Progenitor cell of endocrine pancreas (in vitro differentiated cells): ENCODE measurements at regions not wholly inside any gene's neighbourhood (a gene's known extent, or its start where the extent isn't known, plus 50 kb on each side); places are given as distances from the start of the nearest gene placed in this dataset.

Experiments used
- DNase-seq: peaks from one replicate; pipeline ENCODE4 v3.0.0; 2021; ENCODE audit warnings: low spot score; ENCODE audit not compliant: unreplicated experiment
- H3K27ac Mint-ChIP-seq: 2 replicates; pipeline ENCODE4 v1.8.0; 2021; ENCODE audit warnings: mild to moderate bottlenecking, moderate library complexity, mixed read lengths
- H3K27me3 Mint-ChIP-seq: 2 replicates; pipeline ENCODE4 v1.8.0; 2021; ENCODE audit warnings: mixed read lengths
- H3K36me3 Mint-ChIP-seq: 2 replicates; pipeline ENCODE4 v1.8.0; 2022; ENCODE audit warnings: mixed read lengths; ENCODE audit not compliant: insufficient read depth
- H3K4me1 Mint-ChIP-seq: 2 replicates; pipeline ENCODE4 v1.8.0; 2021; ENCODE audit warnings: low read depth, mixed read lengths
- H3K4me3 Mint-ChIP-seq: 2 replicates; pipeline ENCODE4 v1.8.0; 2021; ENCODE audit warnings: low read depth, mild to moderate bottlenecking, moderate library complexity, mixed read lengths
- H3K9me3 Mint-ChIP-seq: 2 replicates; pipeline ENCODE4 v1.8.0; 2021; ENCODE audit warnings: low read depth, mixed read lengths
- CTCF ChIP-seq: fragments of 200-600 bp; sonication (generic); IDR thresholded peaks from one replicate; pipeline ENCODE4 v1.5.0; 2021; ENCODE audit warnings: antibody characterized with exemption, mild to moderate bottlenecking; ENCODE audit not compliant: unreplicated experiment

DNA sequence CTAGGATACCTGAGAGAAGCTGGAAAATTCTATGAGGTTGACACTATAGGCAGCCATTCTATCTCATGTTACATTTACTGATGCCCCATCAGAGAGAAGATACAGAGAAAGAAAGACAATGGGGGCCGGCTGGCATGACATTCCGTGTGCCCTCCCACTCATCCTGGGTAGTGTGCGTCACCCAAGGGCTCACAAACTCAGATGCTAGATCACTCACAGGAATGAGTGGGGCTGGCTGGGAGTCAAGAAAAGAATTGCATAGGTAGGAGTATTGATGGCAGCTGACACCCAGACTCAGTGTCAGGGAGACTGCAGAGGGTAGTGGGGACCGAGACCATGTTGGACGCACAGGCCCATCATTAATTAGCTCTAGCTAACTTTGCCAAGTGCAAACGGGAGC lies 1113.5 kb upstream of the AUTS2 start:
- Mint-ChIP-seq H3K4me3 (no peak overlapping the region), H3K27me3 (no peaks in the 10 kb centered on the region), H3K27ac (no peak overlapping the region), H3K36me3 (no peaks in the 10 kb centered on the region), H3K9me3 (no peaks in the 10 kb centered on the region), H3K4me1 (no peaks in the 10 kb centered on the region)
- no peak for DNase-seq
- no peak for TF ChIP-seq CTCF

DNA sequence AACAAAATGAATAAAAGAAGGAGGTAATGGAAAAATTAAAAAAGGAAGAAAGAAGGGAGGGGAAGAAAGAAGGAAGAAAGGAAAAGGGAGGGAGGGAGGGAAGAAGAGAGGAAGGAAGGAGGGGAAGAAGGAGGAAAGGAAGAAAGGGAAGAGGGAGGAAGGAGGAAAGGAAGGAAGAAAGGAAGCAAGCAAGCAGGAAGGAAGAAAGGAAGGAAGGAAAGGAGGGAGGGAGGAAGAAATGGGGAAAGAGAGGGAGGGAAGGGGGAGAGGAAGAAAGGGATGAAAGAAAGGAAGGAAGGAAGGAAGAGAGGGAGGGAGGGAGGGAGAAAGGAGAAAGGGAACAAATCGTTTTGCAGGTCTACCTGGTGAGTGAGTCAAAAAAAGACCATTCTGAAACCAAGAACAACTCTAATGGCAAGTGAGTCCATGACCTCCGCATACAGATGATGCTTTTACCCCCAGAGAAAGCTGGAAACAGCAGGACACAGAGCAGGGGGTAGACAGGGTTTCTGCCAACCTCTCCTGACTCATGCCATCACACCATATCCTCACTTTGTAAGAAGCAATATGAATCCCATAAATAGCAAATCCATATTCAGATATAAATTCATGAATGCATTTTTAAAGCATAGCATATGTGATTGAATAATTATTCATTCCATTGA lies 1112.9 kb upstream of the AUTS2 start:
- TF ChIP-seq CTCF: no peak
- Mint-ChIP-seq H3K36me3 (no peaks in the 10 kb centered on the region), H3K27ac (no peak overlapping the region), H3K9me3 (no peaks in the 10 kb centered on the region), H3K4me1 (no peaks in the 10 kb centered on the region), H3K27me3 (no peaks in the 10 kb centered on the region), H3K4me3 (no peak overlapping the region)
- DNase-seq: no peak

DNA sequence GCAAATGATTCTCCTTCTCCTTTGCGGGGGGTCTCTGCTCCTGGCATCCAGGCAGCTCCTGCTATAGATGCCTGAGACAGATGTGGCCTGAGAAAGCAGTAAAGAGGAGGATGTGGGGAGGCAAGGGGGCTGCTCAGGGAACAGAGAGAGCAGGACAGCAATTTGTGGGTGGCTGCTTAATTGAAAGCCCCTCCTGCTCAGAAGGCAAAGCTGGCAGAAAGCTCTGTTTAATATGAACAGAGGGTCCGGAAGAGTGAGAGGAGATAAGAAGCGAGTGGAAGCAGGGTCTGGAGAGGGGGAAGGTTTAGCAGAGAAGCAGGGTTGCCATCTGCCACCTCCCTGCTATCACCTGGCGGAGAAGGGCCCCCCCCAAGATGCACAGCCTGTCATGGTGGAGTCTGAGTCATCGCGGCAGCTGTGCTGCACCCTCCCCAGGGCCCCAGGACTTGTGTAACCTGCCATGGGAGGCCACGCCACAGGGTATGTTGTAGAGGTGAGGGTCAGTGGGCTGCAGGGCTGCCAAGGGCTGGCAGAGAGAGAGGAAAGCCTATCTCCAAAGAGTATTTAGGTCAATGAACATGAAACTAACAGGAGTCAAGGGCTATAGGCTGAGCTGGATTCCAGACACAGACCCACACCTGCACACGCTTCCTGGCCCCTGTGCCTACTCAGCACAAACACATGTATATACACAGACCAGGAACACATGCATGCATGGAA lies 1109.8 kb upstream of the AUTS2 start:
- no peaks in the 10 kb centered on the region for H3K9me3 Mint-ChIP-seq
- no peak overlapping the region for H3K27ac Mint-ChIP-seq

GRCh38 chr7:68491523-68492358 lies 1106.5 kb upstream of the AUTS2 start:
- no peak for TF ChIP-seq CTCF
- no peaks in the 10 kb centered on the region for H3K4me1 Mint-ChIP-seq
- H3K9me3 Mint-ChIP-seq: no peaks in the 10 kb centered on the region

More for the DNA sequence above, 1109.8 kb upstream of the AUTS2 start:
- Mint-ChIP-seq H3K36me3 (no peaks in the 10 kb centered on the region), H3K4me1 (no peaks in the 10 kb centered on the region), H3K4me3 (no peak overlapping the region), H3K27me3 (no peaks in the 10 kb centered on the region)
- DNase-seq: peak; percentile 10
- no peak for TF ChIP-seq CTCF

GRCh38 chr7:68492359-68492690 lies 1106.0 kb upstream of the AUTS2 start:
- TF ChIP-seq CTCF: no peak
- Mint-ChIP-seq H3K4me3 (no peak overlapping the region), H3K27ac (no peak overlapping the region), H3K9me3 (no peaks in the 10 kb centered on the region), H3K36me3 (no peaks in the 10 kb centered on the region), H3K4me1 (no peaks in the 10 kb centered on the region), H3K27me3 (no peaks in the 10 kb centered on the region)
- no peak for DNase-seq

More at GRCh38 chr7:68491523-68492358, 1106.5 kb upstream of the AUTS2 start:
- DNase-seq: no peak
- Mint-ChIP-seq H3K4me3 (no peak overlapping the region), H3K27ac (no peak overlapping the region), H3K27me3 (no peaks in the 10 kb centered on the region), H3K36me3 (no peaks in the 10 kb centered on the region)
